Small intestine (tissue), 7 donors: ENCODE measurements at regions not wholly inside any gene's neighbourhood (a gene's known extent, or its start where the extent isn't known, plus 50 kb on each side); places are given as distances from the start of the nearest gene placed in this dataset.
"Not testable (repeated sequence)": the region's sequence is repeated elsewhere in the genome, so short reads cannot be mapped to it uniquely, and the experiment has no call there.

ENCODE experiments used
- DNase-seq, 2 donors: peaks; one replicate each; pipeline versions ENCODE4 v3.0.0 to v3.0.0-alpha.2; 2013
- FAIRE-seq: peaks from 2 replicates; lab custom pipeline; 2012; peaks lifted over from hg19 to GRCh38; lab: Jason Lieb, UNC
- H3K27ac ChIP-seq, 3 donors: one replicate each; pipeline ENCODE4 v1.5.1; 2013; ENCODE audit warnings: low read length in 2 of 3, mild to moderate bottlenecking in 2 of 3, control low read depth in 1 of 3, inconsistent platforms in 1 of 3, low read depth in 1 of 3, moderate library complexity in 1 of 3
- H3K27me3 ChIP-seq, 3 donors: one replicate each; pipeline ENCODE4 v1.6.1; 2013; ENCODE audit warnings: low read length in 3 of 3, inconsistent platforms in 1 of 3; ENCODE audit not compliant: control insufficient read depth in 3 of 3, insufficient read depth in 3 of 3
- H3K36me3 ChIP-seq, 3 donors: one replicate each; pipeline ENCODE4 v1.6.1; 2013; ENCODE audit warnings: low read length in 3 of 3, inconsistent platforms in 1 of 3, low read depth in 1 of 3, mild to moderate bottlenecking in 1 of 3, moderate library complexity in 1 of 3; ENCODE audit not compliant: control insufficient read depth in 3 of 3, insufficient read depth in 2 of 3
- H3K4me1 ChIP-seq, 3 donors: one replicate each; pipeline ENCODE4 v1.6.1; 2013; ENCODE audit warnings: low read length in 2 of 3, inconsistent platforms in 1 of 3, low read depth in 1 of 3, mild to moderate bottlenecking in 1 of 3, moderate library complexity in 1 of 3; ENCODE audit not compliant: control insufficient read depth in 3 of 3, insufficient read depth in 2 of 3
- H3K4me3 ChIP-seq, 3 donors: one replicate each; pipeline ENCODE4 v1.5.1; 2013; ENCODE audit warnings: low read length in 3 of 3, control low read depth in 1 of 3, inconsistent platforms in 1 of 3, low read depth in 1 of 3, mild to moderate bottlenecking in 1 of 3, moderate library complexity in 1 of 3
- H3K9me3 ChIP-seq, 2 donors: one replicate each; pipeline ENCODE4 v1.6.1; 2013; ENCODE audit warnings: low read depth in 1 of 2, low read length in 1 of 2; ENCODE audit not compliant: control insufficient read depth in 2 of 2, insufficient read depth in 1 of 2
- WGBS, 3 donors: extraction: QIAGEN DNeasy Blood & Tissue Kit; methylation state at CpG; one replicate each; pipeline ENCODE4 v1.1.7; 2013; 5-methylcytosine and 5-hydroxymethylcytosine counted together
- donor health status: healthy with polysubstance abuse.
- donor health status: control.
- donor health status: control.
- donor health status: Bipolar disorder and iron deficiency.
- donor health status: healthy.

- DNase-seq (no peak), FAIRE-seq (no peak)
- H3K27me3 ChIP-seq, result no peaks in the 10 kb centered on the region
- WGBS, 3 donors, result 86 to 90% (median 89%) methylated on average over 16 of the region's 16 CpGs
- H3K4me3 ChIP-seq, result no peak overlapping the region
- H3K36me3 ChIP-seq, result no peaks in the 10 kb centered on the region
- peaks cover 0 to 2% (median 0%) of the 10 kb centered on the region in 3 donors for H3K4me1 ChIP-seq
- H3K9me3 ChIP-seq, result peaks cover 0 to 2% of the 10 kb centered on the region in 2 donors
- no peak overlapping the region for H3K27ac ChIP-seq
These were observed 109.7 kb upstream of the ZNF236 start for GRCh38 chr18:76712511-76713140.

GRCh38 chr18:76710646-76711520, 111.5 kb upstream of the ZNF236 start:
- DNase-seq, result no peak
- Histone ChIP-seq H3K36me3 (no peaks in the 10 kb centered on the region), H3K27ac (no peak overlapping the region), H3K4me3 (no peak overlapping the region), H3K27me3 (no peaks in the 10 kb centered on the region), H3K9me3 (peaks cover 0 to 2% of the 10 kb centered on the region in 2 donors), H3K4me1 (peaks cover 0 to 2% (median 0%) of the 10 kb centered on the region in 3 donors)
- 81 to 87% (median 83%) methylated on average over 12 of the region's 12 CpGs for WGBS, 3 donors
- FAIRE-seq, result no peak

GRCh38 chr18:76709659-76710645, 112.4 kb upstream of the ZNF236 start:
- DNase-seq (peak; percentile 53 to 75), FAIRE-seq (no peak)
- Histone ChIP-seq H3K27ac (no peak overlapping the region), H3K36me3 (no peaks in the 10 kb centered on the region), H3K4me3 (no peak overlapping the region), H3K9me3 (peaks cover 0 to 2% of the 10 kb centered on the region in 2 donors), H3K4me1 (peaks cover 0 to 2% (median 0%) of the 10 kb centered on the region in 3 donors), H3K27me3 (no peaks in the 10 kb centered on the region)
- 40 to 42% (median 41%) methylated on average over 29 of the region's 29 CpGs for WGBS, 3 donors

- FAIRE-seq, result no peak
- no peaks in the 10 kb centered on the region for H3K27me3 ChIP-seq
- DNase-seq, result no peak
- H3K4me1 ChIP-seq, result peaks cover 0 to 2% (median 0%) of the 10 kb centered on the region in 3 donors
- 89 to 92% (median 91%) methylated on average over 25 of the region's 25 CpGs for WGBS, 3 donors
- H3K36me3 ChIP-seq, result no peaks in the 10 kb centered on the region
- no peak overlapping the region for H3K27ac ChIP-seq
- no peak overlapping the region for H3K4me3 ChIP-seq
- H3K9me3 ChIP-seq, result peaks cover 0 to 2% of the 10 kb centered on the region in 2 donors
These were observed 113.5 kb upstream of the ZNF236 start for GRCh38 chr18:76708722-76709353.

GRCh38 chr18:76708071-76708721, 114.2 kb upstream of the ZNF236 start:
- 90 to 93% (median 92%) methylated on average over 28 of the region's 28 CpGs for WGBS, 3 donors
- peaks cover 0 to 2% (median 0%) of the 10 kb centered on the region in 3 donors for H3K4me1 ChIP-seq
- no peaks in the 10 kb centered on the region for H3K9me3 ChIP-seq
- DNase-seq (no peak), FAIRE-seq (no peak)
- no peak overlapping the region for H3K27ac ChIP-seq
- H3K36me3 ChIP-seq, result no peaks in the 10 kb centered on the region
- H3K4me3 ChIP-seq, result no peak overlapping the region
- H3K27me3 ChIP-seq, result no peaks in the 10 kb centered on the region

GRCh38 chr18:76707534-76707933, 114.8 kb upstream of the ZNF236 start:
- H3K36me3 ChIP-seq, result no peaks in the 10 kb centered on the region
- no peak overlapping the region for H3K27ac ChIP-seq
- no peaks in the 10 kb centered on the region for H3K9me3 ChIP-seq
- peaks cover 0 to 2% (median 0%) of the 10 kb centered on the region in 3 donors for H3K4me1 ChIP-seq
- no peak for DNase-seq
- no peak overlapping the region for H3K4me3 ChIP-seq
- H3K27me3 ChIP-seq, result no peaks in the 10 kb centered on the region
- WGBS, 3 donors, result 89 to 93% (median 90%) methylated on average over 7 of the region's 7 CpGs
- no peak for FAIRE-seq

- H3K4me1 ChIP-seq, H3K27me3 ChIP-seq, H3K9me3 ChIP-seq, DNase-seq, H3K4me3 ChIP-seq, FAIRE-seq, H3K27ac ChIP-seq, H3K36me3 ChIP-seq: not testable (repeated sequence)
- 89 to 96% (median 90%) methylated on average over 4 of the region's 4 CpGs for WGBS, 3 donors
These were observed 117.8 kb upstream of the ZNF236 start for GRCh38 chr18:76704589-76704988.
